ENCODE measurements at regions not wholly inside any gene's neighbourhood (a gene's known extent, or its start where the extent isn't known, plus 50 kb on each side); places are given as distances from the start of the nearest gene placed in this dataset.
"Not testable (repeated sequence)": the region's sequence is repeated elsewhere in the genome, so short reads cannot be mapped to it uniquely, and the experiment has no call there.

- H3K36me3 ChIP-seq (ENCODE audit: control insufficient read depth in 1 of 2, insufficient read depth in 2 of 2, low read length in 1 of 2) = no peaks in the 10 kb centered on the region
- WGBS, 2 donors = 64 to 78% methylated on average over 4 of the region's 4 CpGs
- intact Hi-C loops (cut with DNase I) = no loop called here
- DNase-seq = no peak
- H3K27ac ChIP-seq (ENCODE audit: low read depth in 1 of 2, low read length in 2 of 2) = no peak overlapping the region
- H3K9me3 ChIP-seq (ENCODE audit: control insufficient read depth, low read length) = no peaks in the 10 kb centered on the region
- no peak overlapping the region for H3K4me3 ChIP-seq (ENCODE audit: low read length in 2 of 2)
- H3K27me3 ChIP-seq (ENCODE audit: control insufficient read depth in 1 of 2, insufficient read depth in 2 of 2, low read length in 1 of 2) = no peaks in the 10 kb centered on the region
- no peak for ATAC-seq (ENCODE audit: low FRiP score)
- H3K4me1 ChIP-seq (ENCODE audit: control insufficient read depth in 1 of 2, insufficient read depth in 2 of 2, low read length in 2 of 2) = no peaks in the 10 kb centered on the region
Measured at GRCh38 chr7:9071160-9071762, 637.9 kb downstream of the NXPH1 start.

- DNase-seq; H3K4me1 ChIP-seq (ENCODE audit: control insufficient read depth in 1 of 2, insufficient read depth in 2 of 2, low read length in 2 of 2); H3K4me3 ChIP-seq (ENCODE audit: low read length in 2 of 2); H3K36me3 ChIP-seq (ENCODE audit: control insufficient read depth in 1 of 2, insufficient read depth in 2 of 2, low read length in 1 of 2); H3K27ac ChIP-seq (ENCODE audit: low read depth in 1 of 2, low read length in 2 of 2); H3K9me3 ChIP-seq (ENCODE audit: control insufficient read depth, low read length); intact Hi-C loops (cut with DNase I); ATAC-seq (ENCODE audit: low FRiP score); H3K27me3 ChIP-seq (ENCODE audit: control insufficient read depth in 1 of 2, insufficient read depth in 2 of 2, low read length in 1 of 2): not testable (repeated sequence)
- 57 to 66% methylated on average over 1 of the region's 1 CpG for WGBS, 2 donors
Measured at GRCh38 chr7:9075774-9076173, 642.4 kb downstream of the NXPH1 start.

- WGBS, 2 donors = 27 to 30% methylated on average over 2 of the region's 2 CpGs
Measured at GRCh38 chr7:9082203-9082602, 648.8 kb downstream of the NXPH1 start.

GRCh38 chr7:9083837-9084236, 650.4 kb downstream of the NXPH1 start:
- DNase-seq = no peak
- Histone ChIP-seq H3K4me1 (ENCODE audit: control insufficient read depth in 1 of 2, insufficient read depth in 2 of 2, low read length in 2 of 2) (no peaks in the 10 kb centered on the region), H3K27me3 (ENCODE audit: control insufficient read depth in 1 of 2, insufficient read depth in 2 of 2, low read length in 1 of 2) (no peaks in the 10 kb centered on the region), H3K36me3 (ENCODE audit: control insufficient read depth in 1 of 2, insufficient read depth in 2 of 2, low read length in 1 of 2) (no peaks in the 10 kb centered on the region), H3K4me3 (ENCODE audit: low read length in 2 of 2) (no peak overlapping the region), H3K27ac (ENCODE audit: low read depth in 1 of 2, low read length in 2 of 2) (no peak overlapping the region), H3K9me3 (ENCODE audit: control insufficient read depth, low read length) (no peaks in the 10 kb centered on the region)
- 79 to 84% methylated on average over 5 of the region's 5 CpGs for WGBS, 2 donors
- ATAC-seq (ENCODE audit: low FRiP score) = no peak
- intact Hi-C loops (cut with DNase I) = no loop called here

More at GRCh38 chr7:9082203-9082602, 648.8 kb downstream of the NXPH1 start:
- no peak overlapping the region for H3K27ac ChIP-seq (ENCODE audit: low read depth in 1 of 2, low read length in 2 of 2)
- no peaks in the 10 kb centered on the region for H3K27me3 ChIP-seq (ENCODE audit: control insufficient read depth in 1 of 2, insufficient read depth in 2 of 2, low read length in 1 of 2)
- DNase-seq (no peak), ATAC-seq (ENCODE audit: low FRiP score) (no peak)
- no peaks in the 10 kb centered on the region for H3K4me1 ChIP-seq (ENCODE audit: control insufficient read depth in 1 of 2, insufficient read depth in 2 of 2, low read length in 2 of 2)
- no peaks in the 10 kb centered on the region for H3K36me3 ChIP-seq (ENCODE audit: control insufficient read depth in 1 of 2, insufficient read depth in 2 of 2, low read length in 1 of 2)
- intact Hi-C loops (cut with DNase I) = no loop called here
- no peak overlapping the region for H3K4me3 ChIP-seq (ENCODE audit: low read length in 2 of 2)
- H3K9me3 ChIP-seq (ENCODE audit: control insufficient read depth, low read length) = no peaks in the 10 kb centered on the region

GRCh38 chr7:9091282-9091681, 657.9 kb downstream of the NXPH1 start:
- intact Hi-C loops (cut with DNase I) = no loop called here
- no peak overlapping the region for H3K27ac ChIP-seq (ENCODE audit: low read depth in 1 of 2, low read length in 2 of 2)
- no peak overlapping the region for H3K4me3 ChIP-seq (ENCODE audit: low read length in 2 of 2)
- no peaks in the 10 kb centered on the region for H3K9me3 ChIP-seq (ENCODE audit: control insufficient read depth, low read length)
- H3K4me1 ChIP-seq (ENCODE audit: control insufficient read depth in 1 of 2, insufficient read depth in 2 of 2, low read length in 2 of 2) = peaks cover 0 to 4% of the 10 kb centered on the region in 2 donors
- 78 to 82% methylated on average over 3 of the region's 3 CpGs for WGBS, 2 donors
- ATAC-seq (ENCODE audit: low FRiP score) (no peak), DNase-seq (no peak)
- H3K27me3 ChIP-seq (ENCODE audit: control insufficient read depth in 1 of 2, insufficient read depth in 2 of 2, low read length in 1 of 2) = no peaks in the 10 kb centered on the region
- H3K36me3 ChIP-seq (ENCODE audit: control insufficient read depth in 1 of 2, insufficient read depth in 2 of 2, low read length in 1 of 2) = no peaks in the 10 kb centered on the region

- H3K4me3 ChIP-seq (ENCODE audit: low read length in 2 of 2) = no peak overlapping the region
- ATAC-seq (ENCODE audit: low FRiP score) (no peak), DNase-seq (no peak)
- intact Hi-C loops (cut with DNase I) = no loop called here
- H3K27me3 ChIP-seq (ENCODE audit: control insufficient read depth in 1 of 2, insufficient read depth in 2 of 2, low read length in 1 of 2) = no peaks in the 10 kb centered on the region
- WGBS, 2 donors = 71 to 80% methylated on average over 2 of the region's 2 CpGs
- no peaks in the 10 kb centered on the region for H3K36me3 ChIP-seq (ENCODE audit: control insufficient read depth in 1 of 2, insufficient read depth in 2 of 2, low read length in 1 of 2)
- no peak overlapping the region for H3K27ac ChIP-seq (ENCODE audit: low read depth in 1 of 2, low read length in 2 of 2)
- no peaks in the 10 kb centered on the region for H3K4me1 ChIP-seq (ENCODE audit: control insufficient read depth in 1 of 2, insufficient read depth in 2 of 2, low read length in 2 of 2)
- H3K9me3 ChIP-seq (ENCODE audit: control insufficient read depth, low read length) = peaks cover 2% of the 10 kb centered on the region
Measured at GRCh38 chr7:9097565-9098060, 664.2 kb downstream of the NXPH1 start.

GRCh38 chr7:9100289-9100688, 666.9 kb downstream of the NXPH1 start:
- ATAC-seq (ENCODE audit: low FRiP score) (no peak), DNase-seq (no peak)
- Histone ChIP-seq H3K9me3 (ENCODE audit: control insufficient read depth, low read length) (peaks cover 2% of the 10 kb centered on the region), H3K4me3 (ENCODE audit: low read length in 2 of 2) (no peak overlapping the region), H3K27me3 (ENCODE audit: control insufficient read depth in 1 of 2, insufficient read depth in 2 of 2, low read length in 1 of 2) (no peaks in the 10 kb centered on the region), H3K36me3 (ENCODE audit: control insufficient read depth in 1 of 2, insufficient read depth in 2 of 2, low read length in 1 of 2) (no peaks in the 10 kb centered on the region), H3K27ac (ENCODE audit: low read depth in 1 of 2, low read length in 2 of 2) (no peak overlapping the region), H3K4me1 (ENCODE audit: control insufficient read depth in 1 of 2, insufficient read depth in 2 of 2, low read length in 2 of 2) (no peaks in the 10 kb centered on the region)
- WGBS, 2 donors = 64 to 71% methylated on average over 2 of the region's 2 CpGs
- intact Hi-C loops (cut with DNase I) = no loop called here

GRCh38 chr7:9102846-9103245, 669.4 kb downstream of the NXPH1 start:
- no peak for ATAC-seq (ENCODE audit: low FRiP score)
- Histone ChIP-seq H3K27me3 (ENCODE audit: control insufficient read depth in 1 of 2, insufficient read depth in 2 of 2, low read length in 1 of 2) (no peaks in the 10 kb centered on the region), H3K27ac (ENCODE audit: low read depth in 1 of 2, low read length in 2 of 2) (no peak overlapping the region), H3K9me3 (ENCODE audit: control insufficient read depth, low read length) (no peaks in the 10 kb centered on the region), H3K36me3 (ENCODE audit: control insufficient read depth in 1 of 2, insufficient read depth in 2 of 2, low read length in 1 of 2) (no peaks in the 10 kb centered on the region), H3K4me1 (ENCODE audit: control insufficient read depth in 1 of 2, insufficient read depth in 2 of 2, low read length in 2 of 2) (no peaks in the 10 kb centered on the region), H3K4me3 (ENCODE audit: low read length in 2 of 2) (no peak overlapping the region)
- no peak for DNase-seq
- intact Hi-C loops (cut with DNase I) = no loop called here

GRCh38 chr7:9106747-9107146, 673.3 kb downstream of the NXPH1 start:
- no peak overlapping the region for H3K4me3 ChIP-seq (ENCODE audit: low read length in 2 of 2)
- H3K36me3 ChIP-seq (ENCODE audit: control insufficient read depth in 1 of 2, insufficient read depth in 2 of 2, low read length in 1 of 2) = no peaks in the 10 kb centered on the region
- no peak overlapping the region for H3K27ac ChIP-seq (ENCODE audit: low read depth in 1 of 2, low read length in 2 of 2)
- no peaks in the 10 kb centered on the region for H3K4me1 ChIP-seq (ENCODE audit: control insufficient read depth in 1 of 2, insufficient read depth in 2 of 2, low read length in 2 of 2)
- H3K9me3 ChIP-seq (ENCODE audit: control insufficient read depth, low read length) = no peaks in the 10 kb centered on the region
- ATAC-seq (ENCODE audit: low FRiP score) (no peak), DNase-seq (no peak)
- intact Hi-C loops (cut with DNase I) = no loop called here
- no peaks in the 10 kb centered on the region for H3K27me3 ChIP-seq (ENCODE audit: control insufficient read depth in 1 of 2, insufficient read depth in 2 of 2, low read length in 1 of 2)
- WGBS, 2 donors = 88 to 89% methylated on average over 3 of the region's 3 CpGs

All from aorta (tissue), 5 donors.